Dermis blood vessel endothelial cell (primary cell): ENCODE measurements at regions not wholly inside any gene's neighbourhood (a gene's known extent, or its start where the extent isn't known, plus 50 kb on each side); places are given as distances from the start of the nearest gene placed in this dataset.

Experiments
- DNase-seq: peaks from one replicate; pipeline ENCODE4 v3.0.0; 2010

- no peak for DNase-seq
These were observed 121.1 kb downstream of the HGF start for GRCh38 chr7:81648716-81649115.

- DNase-seq, result no peak
These were observed 124.4 kb downstream of the HGF start for GRCh38 chr7:81645435-81645834.

GRCh38 chr7:81641873-81642272, 128.0 kb downstream of the HGF start:
- no peak for DNase-seq

GRCh38 chr7:81638198-81638597, 131.6 kb downstream of the HGF start:
- peak; percentile 60 for DNase-seq

GRCh38 chr7:81637534-81637933, 132.3 kb downstream of the HGF start:
- DNase-seq, result no peak

GRCh38 chr7:81632418-81632817, 137.4 kb downstream of the HGF start:
- DNase-seq, result no peak

GRCh38 chr7:81630600-81630999, 139.2 kb downstream of the HGF start:
- DNase-seq, result no peak

- no peak for DNase-seq
These were observed 140.1 kb downstream of the HGF start for GRCh38 chr7:81629702-81630101.

GRCh38 chr7:81628951-81629350, 140.9 kb downstream of the HGF start:
- no peak for DNase-seq

- DNase-seq, result peak; percentile 82
These were observed 142.1 kb downstream of the HGF start for GRCh38 chr7:81627536-81628287.

- no peak for DNase-seq
These were observed 143.8 kb downstream of the HGF start for GRCh38 chr7:81626008-81626407.

- no peak for DNase-seq
These were observed 144.9 kb downstream of the HGF start for GRCh38 chr7:81624650-81625631.

- no peak for DNase-seq
These were observed 145.7 kb downstream of the HGF start for GRCh38 chr7:81624021-81624592.

GRCh38 chr7:81623251-81623855, 146.5 kb downstream of the HGF start:
- no peak for DNase-seq

GRCh38 chr7:81621893-81622292, 148.0 kb downstream of the HGF start:
- DNase-seq, result no peak

- DNase-seq, result peak; percentile 80
These were observed 151.3 kb downstream of the HGF start for GRCh38 chr7:81618396-81619014.

GRCh38 chr7:81616951-81617350, 152.9 kb downstream of the HGF start:
- peak; percentile 51 for DNase-seq

- DNase-seq, result no peak
These were observed 158.0 kb downstream of the HGF start for GRCh38 chr7:81611805-81612204.

- no peak for DNase-seq
These were observed 158.8 kb downstream of the HGF start for GRCh38 chr7:81611040-81611439.

- DNase-seq, result no peak
These were observed 161.0 kb downstream of the HGF start for GRCh38 chr7:81608748-81609382.

GRCh38 chr7:81607987-81608386, 161.9 kb downstream of the HGF start:
- DNase-seq, result no peak
